Activated naive CD4-positive, alpha-beta T cell treated with anti-CD3 and anti-CD28 coated beads, Interleukin-2, amount 50 U/mL, for 72 hours (primary cell): ENCODE measurements at regions not wholly inside any gene's neighbourhood (a gene's known extent, or its start where the extent isn't known, plus 50 kb on each side); places are given as distances from the start of the nearest gene placed in this dataset.

ENCODE experiments used
- ATAC-seq, 2 donors: fragments of 150-1000 bp; cut with Tn5 transposase; 2 replicates each; pipeline ENCODE4 v1.10.0; 2021; ENCODE audit warnings: mild to moderate bottlenecking in 2 of 2, moderate library complexity in 2 of 2
- DNase-seq, 2 donors: peaks; one replicate each; pipeline ENCODE4 v3.0.0; 2021 to 2022; ENCODE audit warnings: low spot score in 2 of 2
- H3K27ac Mint-ChIP-seq, 2 donors: one replicate each; pipeline ENCODE4 v1.8.0; 2022; ENCODE audit warnings: mild to moderate bottlenecking in 2 of 2, mixed read lengths in 2 of 2
- H3K36me3 Mint-ChIP-seq, 2 donors: one replicate each; pipeline ENCODE4 v1.8.0; 2022; ENCODE audit warnings: mixed read lengths in 2 of 2
- H3K9me3 Mint-ChIP-seq, 2 donors: one replicate each; pipeline ENCODE4 v1.8.0; 2022; ENCODE audit warnings: mixed read lengths in 2 of 2

- no peak overlapping the region for H3K27ac Mint-ChIP-seq
- no peaks in the 10 kb centered on the region for H3K36me3 Mint-ChIP-seq
- no peak for DNase-seq
- no peaks in the 10 kb centered on the region for H3K9me3 Mint-ChIP-seq
- no peak for ATAC-seq
Measured at GRCh38 chr10:114758331-114758730, 63.2 kb upstream of the FHIP2A start.

DNA sequence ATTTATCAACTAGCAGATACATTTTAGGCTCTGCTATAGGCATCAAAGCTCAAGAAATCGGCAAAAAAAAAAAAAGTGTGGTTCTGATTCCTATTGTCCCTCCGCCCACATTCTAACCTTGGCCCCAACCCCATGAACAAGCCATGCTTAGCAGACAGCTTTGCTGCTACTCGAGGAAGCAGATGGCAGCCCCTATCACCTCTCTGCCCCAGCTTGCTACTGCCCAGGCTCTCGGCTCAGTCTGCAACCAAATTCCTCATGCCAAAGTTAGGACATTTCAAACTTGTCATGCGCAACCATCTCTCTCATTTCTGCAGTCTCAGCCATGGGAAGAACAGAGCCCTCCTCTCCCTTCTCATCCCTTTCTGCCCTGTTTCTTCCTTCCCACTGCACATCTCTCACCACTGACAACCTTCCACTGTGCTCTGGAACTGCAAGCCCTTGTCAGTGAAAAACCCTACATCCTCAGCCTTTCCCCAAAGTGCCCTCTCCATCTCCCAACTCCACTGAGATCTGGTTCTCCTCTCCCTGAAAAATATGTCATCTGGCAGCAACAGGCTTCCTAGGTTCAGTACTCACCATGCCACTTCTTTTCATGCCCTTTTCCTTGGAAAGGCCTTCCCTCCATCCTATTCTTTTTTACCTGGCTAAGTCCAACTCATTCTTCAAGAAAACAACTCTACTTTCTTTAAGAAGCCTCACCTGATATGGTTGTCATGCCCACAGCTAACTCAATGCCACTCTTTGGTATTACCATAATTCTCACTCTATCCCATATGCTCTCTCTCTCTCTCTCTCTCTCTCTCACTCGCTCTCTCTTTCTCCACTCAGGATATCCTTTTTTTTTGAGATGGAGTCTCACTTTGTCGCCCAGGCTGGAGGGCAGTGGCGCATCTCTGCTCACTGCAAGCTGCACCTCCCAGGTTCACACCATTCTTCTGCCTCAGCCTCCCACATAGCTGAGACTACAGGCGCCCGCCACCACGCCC is 60.1 kb upstream of the FHIP2A start:
- DNase-seq (no peak), ATAC-seq (no peak)
- Mint-ChIP-seq H3K36me3 (no peaks in the 10 kb centered on the region), H3K9me3 (no peaks in the 10 kb centered on the region), H3K27ac (no peak overlapping the region)

DNA sequence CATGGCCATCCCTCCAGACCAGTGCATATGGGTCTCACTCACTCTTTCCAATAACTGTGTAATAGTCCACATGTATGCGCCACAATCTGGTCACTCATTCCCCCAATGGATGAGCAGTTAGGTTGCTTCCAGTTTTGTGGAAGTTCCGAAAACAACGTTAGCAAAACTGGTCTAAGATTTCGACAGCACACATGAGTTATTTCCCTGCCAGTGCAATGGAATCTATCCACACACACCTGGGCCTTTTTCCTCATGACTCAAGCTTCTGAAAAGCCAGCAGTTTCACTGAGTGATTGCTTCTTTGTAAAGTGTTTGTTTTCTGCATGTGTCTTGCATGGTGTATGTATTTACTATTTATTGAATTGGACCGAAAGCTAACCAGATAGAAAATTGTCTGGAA is 58.8 kb upstream of the FHIP2A start:
- Mint-ChIP-seq H3K9me3 (no peaks in the 10 kb centered on the region), H3K36me3 (no peaks in the 10 kb centered on the region), H3K27ac (no peak overlapping the region)
- DNase-seq: no peak
- ATAC-seq: no peak

GRCh38 chr10:114764656-114765055 is 56.9 kb upstream of the FHIP2A start:
- DNase-seq: no peak
- H3K9me3 Mint-ChIP-seq: no peaks in the 10 kb centered on the region
- H3K27ac Mint-ChIP-seq: no peak overlapping the region
- ATAC-seq: no peak
- no peaks in the 10 kb centered on the region for H3K36me3 Mint-ChIP-seq

GRCh38 chr10:114766470-114766869 is 55.1 kb upstream of the FHIP2A start:
- no peaks in the 10 kb centered on the region for H3K36me3 Mint-ChIP-seq
- no peaks in the 10 kb centered on the region for H3K9me3 Mint-ChIP-seq
- no peak for ATAC-seq
- H3K27ac Mint-ChIP-seq: no peak overlapping the region
- no peak for DNase-seq

- ATAC-seq (peak; percentile 43 to 44), DNase-seq (no peak)
- Mint-ChIP-seq H3K27ac (no peak overlapping the region), H3K36me3 (no peaks in the 10 kb centered on the region), H3K9me3 (no peaks in the 10 kb centered on the region)
Measured at GRCh38 chr10:114767101-114767985, 54.2 kb upstream of the FHIP2A start.

DNA sequence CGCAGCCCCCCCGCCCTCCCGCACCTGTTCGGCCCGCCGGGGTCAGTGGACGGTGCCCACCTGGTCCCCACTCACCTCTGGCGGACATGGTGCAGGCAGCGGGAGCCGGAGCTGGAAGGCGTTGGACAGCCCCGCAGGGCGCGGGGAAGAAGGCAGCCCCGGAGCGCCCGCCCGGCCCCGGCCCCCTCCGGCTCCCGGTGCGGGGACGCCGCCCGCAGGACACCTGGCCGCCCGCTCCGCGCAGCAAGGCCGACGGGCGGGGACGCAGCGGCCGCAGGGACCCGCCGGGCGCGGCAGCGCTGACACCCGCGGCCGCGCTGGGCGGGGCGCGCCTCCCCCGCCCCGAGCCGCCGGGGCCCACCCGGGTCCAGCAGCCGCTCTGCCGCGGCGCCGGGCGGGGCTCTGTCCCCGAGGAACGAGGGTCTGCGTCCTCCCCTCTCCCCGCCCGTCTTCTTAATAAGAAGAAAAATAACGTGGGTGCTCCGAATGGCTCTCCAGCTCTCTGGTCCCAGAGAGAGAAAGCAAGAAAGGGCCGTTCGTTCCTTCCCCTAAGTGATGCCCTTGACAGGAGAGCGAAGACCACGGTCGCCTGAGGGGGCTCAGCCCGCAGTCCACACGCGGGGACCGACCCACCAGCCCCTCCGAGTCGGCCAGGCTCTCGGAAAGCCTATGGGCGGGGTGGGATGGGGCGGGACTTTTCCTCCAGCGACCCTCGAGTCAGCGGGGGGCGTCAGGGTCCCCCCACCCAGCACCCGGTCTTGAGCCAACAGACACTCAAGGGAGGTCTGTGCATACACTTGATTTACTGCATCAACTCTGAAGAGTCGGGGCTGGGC is 53.4 kb upstream of the FHIP2A start:
- H3K27ac Mint-ChIP-seq: no peak overlapping the region
- ATAC-seq (peak; percentile 22 to 46), DNase-seq (no peak)
- no peaks in the 10 kb centered on the region for H3K36me3 Mint-ChIP-seq
- no peaks in the 10 kb centered on the region for H3K9me3 Mint-ChIP-seq

DNA sequence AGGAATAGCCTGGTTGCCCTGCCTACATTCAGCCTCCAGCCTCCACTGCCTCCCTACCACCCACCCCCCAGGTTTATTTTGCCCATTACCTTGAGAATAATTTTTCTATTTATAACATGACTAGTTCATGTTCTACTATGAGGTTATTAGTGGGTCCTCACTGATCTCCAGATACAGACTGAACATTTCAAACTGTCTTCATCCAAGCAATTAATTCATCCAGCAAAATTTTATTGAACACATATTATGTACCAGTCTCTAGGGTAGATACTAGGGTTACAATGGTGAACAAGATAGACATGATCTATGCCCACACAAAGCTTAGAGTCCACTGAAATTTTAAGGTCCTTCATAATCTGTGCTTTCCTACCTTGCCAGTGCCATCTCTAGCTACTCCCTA is 51.6 kb upstream of the FHIP2A start:
- Mint-ChIP-seq H3K36me3 (no peaks in the 10 kb centered on the region), H3K27ac (no peak overlapping the region), H3K9me3 (no peaks in the 10 kb centered on the region)
- peak in 1 of 2 donors; percentile 20 for ATAC-seq
- no peak for DNase-seq

DNA sequence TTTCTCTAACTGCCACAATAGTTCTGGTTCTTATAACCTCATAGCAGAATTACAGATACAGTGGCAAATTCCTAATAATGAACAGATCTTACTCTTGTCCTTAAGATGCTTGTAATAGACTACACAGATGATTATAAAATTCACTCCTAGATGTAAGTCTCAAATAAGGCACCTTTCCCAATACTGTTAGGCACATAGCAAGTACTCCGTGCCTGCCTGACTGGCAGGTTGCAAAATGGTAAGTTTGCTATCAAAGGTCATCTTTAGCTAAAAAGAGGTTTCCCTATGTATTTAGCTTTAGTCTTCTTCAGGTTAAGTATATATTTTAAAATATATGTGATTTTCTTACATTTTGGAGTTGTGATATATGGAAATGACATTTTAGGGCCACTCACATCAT is 50.4 kb upstream of the FHIP2A start:
- Mint-ChIP-seq H3K27ac (no peak overlapping the region), H3K9me3 (no peaks in the 10 kb centered on the region), H3K36me3 (no peaks in the 10 kb centered on the region)
- no peak for ATAC-seq
- no peak for DNase-seq

DNA sequence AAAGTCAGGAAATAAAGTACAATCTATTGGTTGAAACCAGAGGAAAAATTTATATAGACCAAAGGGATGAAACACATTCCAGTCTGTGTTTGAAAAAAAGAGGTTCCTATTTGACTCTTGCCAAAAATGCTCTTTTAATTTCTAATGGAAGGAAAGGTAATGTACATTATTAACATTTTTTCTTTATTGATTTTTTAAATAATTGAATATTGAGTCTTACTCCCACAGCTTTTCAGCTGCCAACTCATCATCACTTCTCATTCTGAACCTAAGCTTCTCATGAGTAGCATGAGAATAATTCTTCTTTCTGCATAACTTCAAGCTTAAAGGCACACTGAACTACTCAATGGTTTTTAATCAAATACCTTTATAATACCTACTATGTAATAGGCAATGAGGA is 49.8 kb upstream of the FHIP2A start:
- H3K9me3 Mint-ChIP-seq: no peaks in the 10 kb centered on the region

More for the DNA sequence above, 49.8 kb upstream of the FHIP2A start:
- DNase-seq: no peak
- no peak for ATAC-seq
- H3K27ac Mint-ChIP-seq: no peak overlapping the region
- H3K36me3 Mint-ChIP-seq: no peaks in the 10 kb centered on the region
